ENCODE measurements at regions not wholly inside any gene's neighbourhood (a gene's known extent, or its start where the extent isn't known, plus 50 kb on each side); places are given as distances from the start of the nearest gene placed in this dataset.

DNA sequence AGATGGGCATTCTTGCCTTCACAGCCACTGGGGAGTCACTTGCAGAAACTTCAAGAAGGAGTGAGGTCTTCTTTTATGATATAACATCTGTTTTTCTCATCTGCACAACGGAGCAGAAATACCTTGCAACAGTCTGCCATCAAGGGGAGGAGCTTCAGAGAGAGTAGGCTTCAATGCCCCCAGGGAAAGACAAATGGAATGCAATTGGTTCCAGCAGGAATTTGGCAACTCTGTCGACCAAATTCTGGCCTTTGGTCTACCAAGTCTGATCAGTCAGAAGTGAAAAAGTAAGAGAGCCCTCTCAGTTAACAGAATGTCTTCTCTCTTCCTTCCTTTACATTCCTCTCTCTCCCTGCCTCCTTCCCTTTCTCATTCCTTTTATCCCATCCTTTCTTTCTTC is 229.3 kb downstream of the IDS start:
- TF ChIP-seq POLR2A (IDR thresholded peaks at IDR 0.05), result no peak
- TF ChIP-seq, protein P1, sequence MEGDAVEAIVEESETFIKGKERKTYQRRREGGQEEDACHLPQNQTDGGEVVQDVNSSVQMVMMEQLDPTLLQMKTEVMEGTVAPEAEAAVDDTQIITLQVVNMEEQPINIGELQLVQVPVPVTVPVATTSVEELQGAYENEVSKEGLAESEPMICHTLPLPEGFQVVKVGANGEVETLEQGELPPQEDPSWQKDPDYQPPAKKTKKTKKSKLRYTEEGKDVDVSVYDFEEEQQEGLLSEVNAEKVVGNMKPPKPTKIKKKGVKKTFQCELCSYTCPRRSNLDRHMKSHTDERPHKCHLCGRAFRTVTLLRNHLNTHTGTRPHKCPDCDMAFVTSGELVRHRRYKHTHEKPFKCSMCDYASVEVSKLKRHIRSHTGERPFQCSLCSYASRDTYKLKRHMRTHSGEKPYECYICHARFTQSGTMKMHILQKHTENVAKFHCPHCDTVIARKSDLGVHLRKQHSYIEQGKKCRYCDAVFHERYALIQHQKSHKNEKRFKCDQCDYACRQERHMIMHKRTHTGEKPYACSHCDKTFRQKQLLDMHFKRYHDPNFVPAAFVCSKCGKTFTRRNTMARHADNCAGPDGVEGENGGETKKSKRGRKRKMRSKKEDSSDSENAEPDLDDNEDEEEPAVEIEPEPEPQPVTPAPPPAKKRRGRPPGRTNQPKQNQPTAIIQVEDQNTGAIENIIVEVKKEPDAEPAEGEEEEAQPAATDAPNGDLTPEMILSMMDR (IDR thresholded peaks at IDR 0.05 in 8 of 11, conservative IDR thresholded peaks at IDR 0.05 in 3 of 11), result no peak
- TF ChIP-seq POLR2AphosphoS5 (IDR thresholded peaks at IDR 0.05), result no peak

Data from spleen (tissue), 7 donors.